Tibial nerve (tissue), 4 donors: ENCODE measurements at regions not wholly inside any gene's neighbourhood (a gene's known extent, or its start where the extent isn't known, plus 50 kb on each side); places are given as distances from the start of the nearest gene placed in this dataset.

Experiments
- EP300 ChIP-seq, 2 donors: sonication (generic); formaldehyde crosslinking; IDR thresholded peaks; one replicate each; pipeline ENCODE4 v1.6.1; 2017; ENCODE audit warnings: antibody characterized with exemption in 2 of 2, mild to moderate bottlenecking in 1 of 2
- TF ChIP-seq, protein P1 (sequence below), 5 experiments: fragments of 200-600 bp in 3 of 5; fragments of 450-650 bp in 2 of 5; sonication (generic) in 3 of 5; IDR thresholded peaks; one replicate each; pipeline ENCODE4 v1.5.1; 2016 to 2019; ENCODE audit warnings: antibody characterized with exemption in 5 of 5, mild to moderate bottlenecking in 3 of 5, moderate library complexity in 2 of 5

DNA sequence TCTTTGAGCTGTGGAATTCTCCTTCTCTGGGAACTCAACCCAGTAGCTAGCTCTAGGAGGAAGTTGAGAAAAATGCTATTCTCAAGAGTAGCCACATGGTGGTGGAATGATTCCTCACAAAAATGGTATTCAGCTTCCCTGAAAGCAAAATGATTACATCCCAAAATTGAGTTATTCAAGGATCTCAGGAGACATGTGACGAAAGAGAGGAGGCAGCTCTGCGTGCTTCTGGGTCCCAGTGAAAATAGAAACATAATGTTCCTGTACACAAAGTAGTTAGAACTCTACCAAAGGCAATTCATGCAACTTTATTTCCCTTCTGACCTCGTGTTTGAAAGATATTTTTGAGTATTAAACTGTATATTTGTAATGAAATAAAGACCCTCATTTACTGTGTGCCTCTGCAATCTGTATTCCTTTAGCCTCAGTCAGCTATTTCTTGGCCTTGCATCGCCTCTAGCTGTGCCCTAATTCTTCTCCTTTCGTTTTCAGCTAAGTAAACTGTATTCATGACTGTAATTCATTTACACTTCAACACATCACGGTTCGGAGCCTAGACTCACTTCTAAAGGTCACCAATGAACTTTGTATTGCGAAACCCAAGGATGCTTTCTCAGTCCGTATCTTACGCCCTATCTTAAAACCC, 167.3 kb downstream of the FASLG start:
- TF ChIP-seq, protein P1, sequence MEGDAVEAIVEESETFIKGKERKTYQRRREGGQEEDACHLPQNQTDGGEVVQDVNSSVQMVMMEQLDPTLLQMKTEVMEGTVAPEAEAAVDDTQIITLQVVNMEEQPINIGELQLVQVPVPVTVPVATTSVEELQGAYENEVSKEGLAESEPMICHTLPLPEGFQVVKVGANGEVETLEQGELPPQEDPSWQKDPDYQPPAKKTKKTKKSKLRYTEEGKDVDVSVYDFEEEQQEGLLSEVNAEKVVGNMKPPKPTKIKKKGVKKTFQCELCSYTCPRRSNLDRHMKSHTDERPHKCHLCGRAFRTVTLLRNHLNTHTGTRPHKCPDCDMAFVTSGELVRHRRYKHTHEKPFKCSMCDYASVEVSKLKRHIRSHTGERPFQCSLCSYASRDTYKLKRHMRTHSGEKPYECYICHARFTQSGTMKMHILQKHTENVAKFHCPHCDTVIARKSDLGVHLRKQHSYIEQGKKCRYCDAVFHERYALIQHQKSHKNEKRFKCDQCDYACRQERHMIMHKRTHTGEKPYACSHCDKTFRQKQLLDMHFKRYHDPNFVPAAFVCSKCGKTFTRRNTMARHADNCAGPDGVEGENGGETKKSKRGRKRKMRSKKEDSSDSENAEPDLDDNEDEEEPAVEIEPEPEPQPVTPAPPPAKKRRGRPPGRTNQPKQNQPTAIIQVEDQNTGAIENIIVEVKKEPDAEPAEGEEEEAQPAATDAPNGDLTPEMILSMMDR (IDR thresholded peaks at IDR 0.05), result peak; percentile 43 to 84 (median 57)
- TF ChIP-seq EP300 (IDR thresholded peaks at IDR 0.05), result peak; percentile 93 to 97
